Suppressor macrophage treated with lipopolysaccharide for 4 hours (primary cell): ENCODE measurements at regions not wholly inside any gene's neighbourhood (a gene's known extent, or its start where the extent isn't known, plus 50 kb on each side); places are given as distances from the start of the nearest gene placed in this dataset.
"Not testable (repeated sequence)": the region's sequence is repeated elsewhere in the genome, so short reads cannot be mapped to it uniquely, and the experiment has no call there.

ENCODE experiments used
- DNase-seq: peaks from one replicate; pipeline ENCODE4 v3.0.0-alpha.2; 2020

DNA sequence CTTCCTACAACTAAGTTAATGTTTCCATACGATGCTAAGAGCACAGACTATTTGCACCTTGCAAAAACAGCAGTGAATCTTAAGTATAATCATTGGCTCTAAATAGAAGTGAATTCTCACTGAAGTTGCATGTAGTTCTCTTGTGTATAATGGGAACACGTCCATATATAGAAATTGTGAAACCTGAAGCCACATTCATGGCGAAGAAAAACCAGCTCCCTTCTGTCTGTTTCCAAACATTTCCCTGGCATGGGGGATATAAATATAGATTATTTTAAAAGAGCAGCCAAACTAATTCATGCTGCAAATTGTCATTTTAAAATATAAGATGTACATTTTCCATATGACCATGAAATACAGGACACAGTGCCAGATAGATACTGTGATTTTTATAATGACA, 71.1 kb downstream of the TRAM1L1 start:
- no peak for DNase-seq

- no peak for DNase-seq
These were observed 74.7 kb downstream of the TRAM1L1 start for GRCh38 chr4:117010671-117011070.

GRCh38 chr4:117001077-117001476, 84.3 kb downstream of the TRAM1L1 start:
- DNase-seq = no peak

DNA sequence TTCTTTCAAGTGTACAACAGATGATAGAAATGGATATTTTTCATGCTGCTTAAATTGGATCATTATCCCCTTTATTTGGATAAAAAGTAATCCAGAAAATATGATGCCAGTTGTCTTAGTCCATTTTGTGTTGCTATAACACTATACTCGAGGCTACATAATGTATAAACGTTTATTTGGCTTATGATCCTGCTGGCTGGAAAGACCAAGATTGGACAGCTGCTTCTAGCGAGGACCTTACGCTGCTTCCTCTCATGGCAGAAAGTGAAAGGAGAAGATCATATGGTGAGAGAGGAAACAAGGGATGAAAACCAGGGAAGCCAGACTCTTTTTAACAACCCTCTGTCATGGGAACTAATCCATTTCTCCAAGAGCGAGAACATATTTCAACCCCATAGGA, 102.7 kb downstream of the TRAM1L1 start:
- DNase-seq = no peak

DNA sequence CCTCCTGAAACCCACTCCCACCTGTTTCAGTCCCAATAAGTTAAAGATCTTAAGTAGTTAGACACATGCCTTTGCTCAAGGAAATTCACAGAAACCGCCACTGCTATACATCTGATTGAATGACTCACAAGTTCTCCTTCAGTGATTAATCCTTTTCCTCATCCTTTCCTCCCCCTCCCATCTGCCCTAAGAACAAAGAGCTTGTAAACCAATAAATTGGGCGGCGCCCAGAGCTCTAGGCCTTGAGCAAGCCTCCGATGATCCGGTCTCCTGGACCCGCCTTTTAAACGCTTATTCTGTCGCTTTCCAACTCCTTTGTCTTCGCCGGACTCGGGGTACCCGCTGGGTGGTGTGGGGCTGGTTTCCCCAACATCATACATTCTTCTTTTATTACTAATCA, 104.9 kb downstream of the TRAM1L1 start:
- not testable (repeated sequence) for DNase-seq

DNA sequence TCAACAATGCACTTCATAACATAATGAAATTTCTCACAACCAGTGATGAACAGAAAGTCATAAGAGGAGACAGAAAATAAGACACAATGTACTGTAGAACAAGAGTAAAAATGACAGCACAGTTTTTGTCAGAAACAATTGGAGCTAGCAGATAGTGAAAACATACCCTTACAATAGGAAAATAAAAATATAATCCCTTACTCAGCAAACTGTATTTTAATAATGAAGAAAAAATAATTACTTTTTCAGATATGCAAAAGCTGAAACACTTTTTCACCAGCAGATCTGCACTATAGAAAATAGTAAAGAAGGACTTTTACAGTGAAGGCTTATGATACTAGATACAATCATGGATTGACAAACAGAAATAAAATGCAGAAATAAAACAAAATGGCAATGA, 126.3 kb downstream of the TRAM1L1 start:
- no peak for DNase-seq

DNA sequence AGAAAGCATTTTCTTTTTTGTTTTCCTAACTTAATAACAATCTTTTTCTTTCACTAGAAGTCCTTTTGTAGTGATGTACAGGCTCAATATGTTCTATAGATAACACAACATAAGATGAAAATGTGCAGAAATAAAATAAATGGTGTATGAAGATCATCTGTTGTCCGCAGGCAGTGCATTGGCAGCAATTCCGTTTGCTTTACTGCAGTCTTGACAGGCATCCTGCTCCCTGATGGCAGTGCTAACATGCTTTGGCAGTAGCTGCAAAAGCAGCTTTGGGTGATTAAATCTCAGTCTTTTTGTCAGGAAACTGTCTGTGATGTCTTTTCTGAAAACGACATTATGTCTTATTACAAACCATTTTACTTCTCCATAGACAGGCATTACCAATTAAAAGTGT, 131.4 kb downstream of the TRAM1L1 start:
- no peak for DNase-seq

- DNase-seq = no peak
These were observed 132.7 kb downstream of the TRAM1L1 start for GRCh38 chr4:116952530-116953136.

- DNase-seq = no peak
These were observed 135.5 kb downstream of the TRAM1L1 start for GRCh38 chr4:116949856-116950255.

DNA sequence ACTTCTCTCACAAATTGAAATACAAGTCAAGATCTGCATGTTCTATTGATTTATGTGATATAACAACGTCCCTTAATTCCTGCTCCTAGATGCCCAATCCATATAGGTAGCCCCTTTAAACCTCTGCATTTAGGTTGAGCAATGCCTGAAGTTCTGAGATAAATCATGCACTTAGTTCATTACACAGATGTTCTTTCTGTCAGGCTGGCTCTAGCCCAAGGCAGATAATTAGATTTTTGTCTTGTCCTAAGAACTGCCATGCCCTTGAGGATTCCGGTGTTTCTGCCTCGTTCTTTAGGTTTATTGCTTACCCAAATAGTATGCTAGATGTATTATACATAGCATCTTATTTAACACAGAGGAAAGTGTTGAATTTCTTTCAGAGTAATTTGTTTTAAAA, 143.1 kb downstream of the TRAM1L1 start:
- no peak for DNase-seq

GRCh38 chr4:116930329-116930728, 155.0 kb downstream of the TRAM1L1 start:
- no peak for DNase-seq

DNA sequence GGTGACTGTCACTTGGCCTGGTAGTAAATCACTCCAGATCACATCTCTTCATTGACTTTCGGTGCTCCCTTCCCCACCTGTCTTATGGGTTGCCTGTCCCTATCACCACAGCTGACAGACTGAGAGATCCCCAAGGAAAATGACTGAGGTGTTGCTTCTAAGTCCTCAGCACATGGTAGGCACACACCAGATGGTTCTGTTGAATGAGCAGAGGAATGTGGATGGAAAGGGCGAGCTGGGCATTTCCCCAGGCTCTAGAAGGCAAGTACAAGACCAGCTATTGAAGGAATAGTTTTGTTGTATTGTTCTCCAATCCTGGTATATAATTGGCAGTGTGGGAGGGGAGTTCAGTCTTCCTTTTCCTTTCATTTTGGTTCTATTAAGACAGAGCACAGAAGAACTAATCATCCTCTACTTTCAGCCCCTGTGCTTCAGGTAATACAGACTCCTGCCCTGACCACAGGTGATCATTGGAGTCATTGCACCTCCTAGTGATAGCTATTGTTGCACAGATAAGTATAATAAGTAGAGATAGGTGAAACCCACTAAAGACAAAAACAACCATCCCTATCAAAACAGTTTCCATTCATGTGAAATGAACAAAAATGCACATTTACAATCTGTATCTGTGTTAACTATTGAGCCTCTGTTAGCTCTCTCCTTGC, 158.6 kb downstream of the TRAM1L1 start:
- no peak for DNase-seq

GRCh38 chr4:116925900-116926457, 159.4 kb downstream of the TRAM1L1 start:
- DNase-seq = no peak

GRCh38 chr4:116923389-116923788, 162.0 kb downstream of the TRAM1L1 start:
- no peak for DNase-seq

GRCh38 chr4:116913451-116913850, 171.9 kb downstream of the TRAM1L1 start:
- no peak for DNase-seq

GRCh38 chr4:116906758-116907157, 178.6 kb downstream of the TRAM1L1 start:
- DNase-seq = no peak

DNA sequence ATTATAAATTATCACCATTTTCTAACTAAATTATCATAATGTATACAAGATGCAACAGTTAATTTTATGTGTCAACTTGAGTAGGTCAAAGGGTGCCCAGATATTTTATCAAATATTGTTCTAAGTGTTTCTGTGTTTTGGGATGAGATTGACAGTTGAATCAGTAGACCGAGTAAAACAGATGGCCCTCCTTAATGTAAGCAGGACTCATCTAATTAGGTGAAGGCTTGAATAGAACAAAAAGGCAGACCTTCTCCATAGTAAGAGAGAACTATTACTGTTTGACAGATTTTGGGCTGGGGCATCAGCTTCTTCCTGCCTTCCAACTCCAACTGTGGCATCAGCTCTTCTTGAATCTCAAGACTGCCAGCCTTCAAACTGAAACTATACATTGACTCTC, 185.8 kb downstream of the TRAM1L1 start:
- DNase-seq = no peak

GRCh38 chr4:116885579-116885978, 199.8 kb downstream of the TRAM1L1 start:
- no peak for DNase-seq

- no peak for DNase-seq
These were observed 202.9 kb downstream of the TRAM1L1 start for GRCh38 chr4:116882503-116882902.

DNA sequence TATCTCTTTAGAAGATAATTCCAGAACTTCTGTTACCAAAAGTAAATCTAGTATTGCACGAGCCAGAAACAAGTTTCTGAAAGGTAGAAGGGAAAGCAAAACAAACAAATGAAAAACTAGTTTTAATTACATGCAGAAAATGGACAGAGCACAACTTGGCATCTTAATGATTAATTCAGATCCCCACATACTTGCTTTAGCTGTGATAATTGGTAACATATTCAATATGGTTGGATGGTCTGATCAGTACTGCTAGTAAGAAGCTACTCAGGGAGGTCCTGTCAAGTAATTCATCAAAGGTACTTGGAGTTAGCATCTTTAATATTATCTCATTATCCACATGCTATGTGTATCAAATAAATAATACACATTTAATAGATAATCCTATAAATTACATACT, 204.3 kb downstream of the TRAM1L1 start:
- no peak for DNase-seq

DNA sequence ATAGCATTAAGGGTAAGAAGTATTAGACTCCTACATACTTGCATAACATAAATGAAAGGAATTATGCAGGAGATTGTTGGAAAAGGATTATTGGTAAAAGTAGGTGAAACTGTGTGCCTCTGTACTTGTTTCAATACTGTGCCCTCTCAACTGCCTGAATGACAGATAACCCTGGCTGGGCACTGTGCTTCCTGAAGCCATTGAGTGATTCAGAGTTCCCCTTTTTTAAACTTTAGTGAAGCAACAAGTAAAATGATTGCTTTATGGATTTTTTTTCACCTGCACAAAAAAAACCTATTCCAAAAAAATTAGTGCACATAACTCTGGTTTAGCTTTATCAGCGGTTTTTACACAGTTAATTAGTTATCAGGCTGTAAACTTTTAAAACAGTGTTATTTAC, 204.8 kb downstream of the TRAM1L1 start:
- no peak for DNase-seq

DNA sequence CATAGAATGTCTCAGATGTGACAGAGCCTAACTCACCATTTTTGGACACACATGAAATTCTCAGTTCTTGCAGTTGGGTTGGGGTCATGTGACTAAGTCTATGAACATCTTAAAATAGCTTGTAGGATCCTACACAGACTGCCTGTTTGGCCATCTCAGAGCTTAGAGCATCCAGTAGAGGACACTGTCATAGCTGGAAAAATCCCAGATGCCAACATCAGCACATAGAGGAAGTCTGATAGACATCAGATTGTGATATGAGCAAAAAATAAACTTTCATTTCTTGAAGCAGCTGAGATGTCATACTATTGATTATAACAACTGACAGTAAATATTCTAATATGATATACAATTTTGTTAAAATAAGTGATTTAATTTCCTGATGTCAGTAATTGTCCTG, 207.1 kb downstream of the TRAM1L1 start:
- no peak for DNase-seq

- DNase-seq = no peak
These were observed 208.3 kb downstream of the TRAM1L1 start for GRCh38 chr4:116877069-116877468.

- no peak for DNase-seq
These were observed 212.4 kb downstream of the TRAM1L1 start for GRCh38 chr4:116872941-116873340.

DNA sequence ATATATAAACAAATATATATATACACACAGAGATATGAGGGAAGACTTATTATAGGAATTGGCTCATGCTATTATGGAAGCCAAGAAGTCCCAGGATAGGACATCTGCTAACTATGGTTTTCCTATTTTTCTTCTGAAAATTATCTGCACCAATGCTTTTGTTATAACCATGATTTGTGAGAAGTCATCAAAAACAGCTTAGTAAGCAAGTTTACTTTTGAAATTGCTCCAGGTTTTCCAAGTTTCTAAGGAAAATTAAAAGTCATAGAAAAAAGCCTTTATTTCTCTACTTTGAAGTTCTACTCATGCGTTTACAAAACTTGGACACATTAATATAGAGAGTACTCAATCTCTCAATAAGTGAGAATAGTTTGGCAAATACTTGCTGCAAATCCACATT, 213.1 kb downstream of the TRAM1L1 start:
- no peak for DNase-seq
